WERI-Rb-1 (cell line): ENCODE measurements at regions not wholly inside any gene's neighbourhood (a gene's known extent, or its start where the extent isn't known, plus 50 kb on each side); places are given as distances from the start of the nearest gene placed in this dataset.

Experiments used
- DNase-seq: peaks from one replicate; pipeline ENCODE4 v3.0.0-alpha.2; 2020
- H3K27ac ChIP-seq: fragments of 250-450 bp; sonication (Bioruptor Pico); 2 replicates; pipeline ENCODE4 v1.5.1; 2020; ENCODE audit warnings: mild to moderate bottlenecking, moderate library complexity
- H3K27me3 ChIP-seq: fragments of 250-450 bp; sonication (Bioruptor Pico); 2 replicates; pipeline ENCODE4 v1.5.1; 2021; ENCODE audit warnings: mild to moderate bottlenecking, low read depth, moderate library complexity; ENCODE audit not compliant: insufficient read depth, severe bottlenecking
- H3K36me3 ChIP-seq: fragments of 250-450 bp; sonication (Bioruptor Pico); 2 replicates; pipeline ENCODE4 v1.5.1; 2020; ENCODE audit warnings: mild to moderate bottlenecking, moderate library complexity
- H3K4me3 ChIP-seq: 2 replicates; pipeline ENCODE4 v1.5.1; 2011; ENCODE audit warnings: low read depth, mild to moderate bottlenecking, control low read depth, low read length
- H3K9me3 ChIP-seq: fragments of 250-450 bp; sonication (Bioruptor Pico); 2 replicates; pipeline ENCODE4 v1.5.1; 2021; ENCODE audit warnings: mild to moderate bottlenecking, moderate library complexity; ENCODE audit not compliant: severe bottlenecking
- TF ChIP-seq, protein P1 (sequence below): IDR thresholded peaks from 2 replicates; pipeline ENCODE4 v1.5.1; 2011; ENCODE audit warnings: low read depth, mild to moderate bottlenecking, control low read depth, inconsistent platforms, low read length

DNA sequence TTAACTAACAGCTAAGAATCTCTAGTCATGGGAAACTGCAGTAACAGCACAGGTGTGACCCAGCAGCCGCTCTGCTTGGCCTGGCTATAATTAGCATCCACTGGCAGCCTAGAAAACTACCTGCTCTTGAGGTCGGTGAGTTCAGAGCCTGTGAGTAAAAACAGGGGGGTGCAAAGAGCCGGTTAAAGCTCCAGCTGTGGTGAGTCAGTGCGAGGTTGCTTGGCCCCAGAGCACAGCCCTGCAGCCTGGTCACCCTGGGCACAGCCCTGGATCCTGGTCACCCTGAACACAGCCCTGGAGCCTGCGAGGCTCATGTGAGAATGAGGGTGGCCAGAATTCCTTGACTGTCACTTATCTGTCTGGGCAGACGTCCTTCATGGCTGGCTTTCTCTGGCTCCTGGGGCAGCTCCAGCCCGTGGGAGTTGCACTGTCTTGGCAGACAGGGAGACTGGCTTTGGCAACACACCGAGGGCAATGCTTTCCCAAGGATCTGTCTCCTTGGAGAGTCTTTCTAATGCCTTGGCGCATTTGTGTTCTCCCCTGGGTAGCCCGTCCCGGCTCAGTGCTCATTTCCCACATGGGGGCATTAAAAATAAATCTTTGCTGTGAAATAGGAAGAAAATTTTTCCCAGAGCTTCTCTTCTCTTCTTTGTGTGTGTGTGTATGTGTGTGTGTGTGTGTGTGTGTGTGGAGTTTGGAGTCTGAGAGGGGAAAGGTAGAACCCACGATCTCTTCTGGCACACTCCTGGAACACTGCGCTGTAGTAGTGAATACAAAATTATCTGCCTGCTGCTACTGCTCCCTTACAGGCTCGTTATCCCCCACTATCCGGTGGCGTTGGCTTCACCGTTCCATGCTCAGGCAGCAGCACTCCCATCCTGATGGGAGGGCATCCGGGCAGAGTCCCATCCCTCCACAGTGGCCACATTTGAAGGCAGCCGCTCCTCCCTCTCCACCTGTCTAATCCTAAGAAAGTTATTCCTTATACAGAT is 250.2 kb upstream of the MEX3C start:
- H3K4me3 ChIP-seq, result no peak overlapping the region
- H3K27me3 ChIP-seq, result no peaks in the 10 kb centered on the region
- H3K27ac ChIP-seq, result no peak overlapping the region
- no peaks in the 10 kb centered on the region for H3K9me3 ChIP-seq
- no peaks in the 10 kb centered on the region for H3K36me3 ChIP-seq
- DNase-seq, result no peak
- TF ChIP-seq, protein P1, sequence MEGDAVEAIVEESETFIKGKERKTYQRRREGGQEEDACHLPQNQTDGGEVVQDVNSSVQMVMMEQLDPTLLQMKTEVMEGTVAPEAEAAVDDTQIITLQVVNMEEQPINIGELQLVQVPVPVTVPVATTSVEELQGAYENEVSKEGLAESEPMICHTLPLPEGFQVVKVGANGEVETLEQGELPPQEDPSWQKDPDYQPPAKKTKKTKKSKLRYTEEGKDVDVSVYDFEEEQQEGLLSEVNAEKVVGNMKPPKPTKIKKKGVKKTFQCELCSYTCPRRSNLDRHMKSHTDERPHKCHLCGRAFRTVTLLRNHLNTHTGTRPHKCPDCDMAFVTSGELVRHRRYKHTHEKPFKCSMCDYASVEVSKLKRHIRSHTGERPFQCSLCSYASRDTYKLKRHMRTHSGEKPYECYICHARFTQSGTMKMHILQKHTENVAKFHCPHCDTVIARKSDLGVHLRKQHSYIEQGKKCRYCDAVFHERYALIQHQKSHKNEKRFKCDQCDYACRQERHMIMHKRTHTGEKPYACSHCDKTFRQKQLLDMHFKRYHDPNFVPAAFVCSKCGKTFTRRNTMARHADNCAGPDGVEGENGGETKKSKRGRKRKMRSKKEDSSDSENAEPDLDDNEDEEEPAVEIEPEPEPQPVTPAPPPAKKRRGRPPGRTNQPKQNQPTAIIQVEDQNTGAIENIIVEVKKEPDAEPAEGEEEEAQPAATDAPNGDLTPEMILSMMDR, result no peak

DNA sequence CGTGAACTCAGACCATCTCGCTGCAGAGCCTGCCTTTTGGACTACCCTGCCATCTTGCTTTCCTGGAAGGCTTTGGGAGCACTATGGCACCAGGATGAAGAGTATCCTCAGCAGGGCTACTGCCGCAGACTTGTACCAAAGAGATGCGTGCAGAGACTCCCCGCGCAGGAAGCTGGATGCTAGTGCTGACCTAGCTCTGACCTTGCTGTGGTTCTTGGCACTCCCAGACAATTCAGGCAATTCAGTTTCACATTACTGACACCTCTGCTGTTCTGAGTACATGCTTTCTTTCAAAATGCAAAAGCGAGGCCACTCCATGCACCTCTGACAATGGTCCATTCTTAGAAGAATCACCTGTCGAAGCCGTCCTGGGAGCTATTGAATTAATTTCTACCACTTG is 251.5 kb upstream of the MEX3C start:
- Histone ChIP-seq H3K27ac (no peak overlapping the region), H3K4me3 (no peak overlapping the region), H3K36me3 (no peaks in the 10 kb centered on the region), H3K27me3 (no peaks in the 10 kb centered on the region), H3K9me3 (no peaks in the 10 kb centered on the region)
- TF ChIP-seq, protein P1, result no peak
- no peak for DNase-seq

DNA sequence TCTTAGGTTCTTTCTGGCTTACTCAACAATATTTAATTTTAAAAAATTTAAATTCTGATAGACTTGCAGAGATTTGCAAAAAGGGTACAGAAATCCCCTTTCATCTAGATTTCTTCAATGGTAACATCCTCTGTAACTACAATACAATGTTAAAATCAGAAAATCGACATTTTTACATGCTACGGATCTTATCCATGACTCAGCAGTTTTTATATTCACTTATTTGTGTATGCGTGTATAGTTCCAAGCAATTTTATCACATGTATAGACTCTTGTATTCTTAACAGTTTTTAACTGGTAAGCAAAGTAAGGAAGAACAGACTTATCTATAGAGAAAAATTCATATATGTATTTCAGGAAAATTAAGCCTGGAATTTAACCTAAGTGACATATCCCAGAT is 256.1 kb upstream of the MEX3C start:
- Histone ChIP-seq H3K27me3 (no peaks in the 10 kb centered on the region), H3K4me3 (no peak overlapping the region), H3K27ac (no peak overlapping the region), H3K36me3 (no peaks in the 10 kb centered on the region), H3K9me3 (no peaks in the 10 kb centered on the region)
- DNase-seq, result no peak
- TF ChIP-seq, protein P1, result no peak

DNA sequence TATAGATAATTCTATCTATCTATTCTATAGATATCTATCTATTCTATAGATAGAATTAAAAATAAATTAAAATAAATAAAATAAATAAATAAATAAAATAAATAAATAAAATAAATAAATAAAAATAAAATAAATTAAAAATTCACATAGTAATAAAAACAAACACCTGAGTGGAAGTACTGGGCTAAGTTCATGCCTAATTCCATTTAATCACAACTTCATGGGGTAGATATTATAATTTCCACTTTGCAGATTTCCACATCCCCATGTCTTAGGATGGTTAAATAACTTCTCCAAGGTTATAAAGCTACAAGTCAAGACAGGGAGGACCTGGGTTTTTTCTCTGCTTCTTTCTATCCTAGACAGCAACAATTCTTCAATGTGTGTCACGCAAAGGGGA is 261.4 kb upstream of the MEX3C start:
- no peaks in the 10 kb centered on the region for H3K9me3 ChIP-seq
- H3K4me3 ChIP-seq, result no peak overlapping the region
- H3K36me3 ChIP-seq, result no peaks in the 10 kb centered on the region
- no peak overlapping the region for H3K27ac ChIP-seq
- TF ChIP-seq, protein P1, result no peak
- DNase-seq, result no peak
- no peaks in the 10 kb centered on the region for H3K27me3 ChIP-seq

DNA sequence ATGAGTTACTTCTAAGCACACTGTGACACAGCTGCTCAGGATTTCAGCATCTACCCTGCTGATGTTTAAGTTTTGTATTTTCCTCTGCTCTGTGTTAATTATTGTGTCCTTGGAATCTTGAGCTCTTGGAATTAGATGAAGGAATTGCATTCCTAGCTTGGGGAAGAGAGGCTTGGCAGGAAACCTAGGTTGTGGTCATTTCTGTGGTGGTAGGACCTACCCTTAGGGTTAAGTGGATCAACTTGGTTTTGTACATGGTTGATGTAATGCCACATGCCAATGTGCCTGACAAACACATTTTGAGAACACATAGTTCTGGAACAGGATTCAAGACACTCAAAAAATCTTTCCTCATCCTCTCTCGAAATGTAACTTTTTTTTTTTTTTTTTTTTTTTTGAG is 264.5 kb upstream of the MEX3C start:
- no peak overlapping the region for H3K4me3 ChIP-seq
- no peaks in the 10 kb centered on the region for H3K9me3 ChIP-seq
- H3K27ac ChIP-seq, result no peak overlapping the region
- TF ChIP-seq, protein P1, result no peak
- no peaks in the 10 kb centered on the region for H3K36me3 ChIP-seq
- DNase-seq, result no peak
- no peaks in the 10 kb centered on the region for H3K27me3 ChIP-seq
